GM12874 (cell line): ENCODE measurements at regions not wholly inside any gene's neighbourhood (a gene's known extent, or its start where the extent isn't known, plus 50 kb on each side); places are given as distances from the start of the nearest gene placed in this dataset.

ENCODE experiments used
- TF ChIP-seq, protein P1 (sequence below): IDR thresholded peaks from 2 replicates; pipeline ENCODE4 v1.5.1; 2011; ENCODE audit warnings: low read depth, mild to moderate bottlenecking, control low read depth, low read length, moderate library complexity; ENCODE audit not compliant: insufficient read depth

DNA sequence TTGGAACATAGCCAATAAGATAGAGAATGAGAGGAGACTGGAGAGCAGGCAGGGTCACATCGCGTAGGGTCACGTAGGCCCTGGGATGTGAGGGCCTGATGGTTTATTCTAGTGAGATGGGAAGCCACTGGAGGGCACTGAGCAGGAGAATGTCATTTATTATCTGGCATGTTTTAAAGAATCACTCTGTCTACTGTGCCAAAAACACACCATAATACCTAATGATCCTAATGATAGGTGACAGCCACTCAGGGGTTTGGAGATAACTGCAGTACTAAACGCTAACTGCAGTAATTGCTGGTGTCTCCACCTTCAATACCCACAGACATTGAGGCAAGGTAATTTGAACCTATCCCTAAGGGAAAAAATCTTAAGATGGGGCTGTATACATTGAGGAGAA, 185.4 kb downstream of the TTLL7 start:
- TF ChIP-seq, protein P1, sequence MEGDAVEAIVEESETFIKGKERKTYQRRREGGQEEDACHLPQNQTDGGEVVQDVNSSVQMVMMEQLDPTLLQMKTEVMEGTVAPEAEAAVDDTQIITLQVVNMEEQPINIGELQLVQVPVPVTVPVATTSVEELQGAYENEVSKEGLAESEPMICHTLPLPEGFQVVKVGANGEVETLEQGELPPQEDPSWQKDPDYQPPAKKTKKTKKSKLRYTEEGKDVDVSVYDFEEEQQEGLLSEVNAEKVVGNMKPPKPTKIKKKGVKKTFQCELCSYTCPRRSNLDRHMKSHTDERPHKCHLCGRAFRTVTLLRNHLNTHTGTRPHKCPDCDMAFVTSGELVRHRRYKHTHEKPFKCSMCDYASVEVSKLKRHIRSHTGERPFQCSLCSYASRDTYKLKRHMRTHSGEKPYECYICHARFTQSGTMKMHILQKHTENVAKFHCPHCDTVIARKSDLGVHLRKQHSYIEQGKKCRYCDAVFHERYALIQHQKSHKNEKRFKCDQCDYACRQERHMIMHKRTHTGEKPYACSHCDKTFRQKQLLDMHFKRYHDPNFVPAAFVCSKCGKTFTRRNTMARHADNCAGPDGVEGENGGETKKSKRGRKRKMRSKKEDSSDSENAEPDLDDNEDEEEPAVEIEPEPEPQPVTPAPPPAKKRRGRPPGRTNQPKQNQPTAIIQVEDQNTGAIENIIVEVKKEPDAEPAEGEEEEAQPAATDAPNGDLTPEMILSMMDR, result no peak

DNA sequence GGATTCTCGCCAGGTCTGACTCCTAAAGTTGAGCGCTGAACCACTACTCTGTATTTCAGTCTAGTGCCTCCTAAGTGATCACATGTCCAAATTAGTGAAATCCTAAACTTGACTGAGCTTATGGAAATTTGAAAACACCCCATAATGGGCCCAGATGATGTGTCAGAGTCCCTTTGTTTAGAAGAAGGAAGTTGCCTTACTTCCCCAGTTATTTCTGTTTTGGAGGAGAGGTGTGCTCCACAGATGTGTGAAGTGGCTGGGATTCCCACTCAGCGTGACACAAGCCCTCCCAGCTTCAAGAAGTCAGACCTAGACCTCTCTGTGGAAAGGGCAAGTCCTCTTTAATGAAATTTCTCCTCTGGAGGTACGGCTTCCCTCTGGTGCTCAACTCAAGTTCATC, 188.8 kb downstream of the TTLL7 start:
- TF ChIP-seq, protein P1, result no peak

DNA sequence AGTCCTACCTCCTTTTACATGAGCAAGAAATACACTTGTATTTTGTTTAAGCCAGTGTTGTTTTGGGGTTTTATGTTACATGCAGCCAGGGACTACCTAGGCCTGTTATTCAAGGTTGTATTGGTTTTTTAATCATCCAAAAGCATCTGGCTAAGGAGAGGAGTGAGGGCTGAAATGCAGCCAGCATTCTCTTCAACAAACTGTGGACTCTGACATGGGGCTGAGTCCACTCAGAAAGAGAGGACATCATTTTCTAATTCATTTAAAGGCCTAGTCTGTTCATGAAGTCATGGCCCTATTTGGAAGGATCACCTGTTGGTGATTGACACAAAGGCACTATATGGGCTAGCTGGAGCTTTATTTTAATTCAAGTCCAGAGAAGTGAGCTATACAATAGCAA, 190.4 kb downstream of the TTLL7 start:
- TF ChIP-seq, protein P1, result no peak

DNA sequence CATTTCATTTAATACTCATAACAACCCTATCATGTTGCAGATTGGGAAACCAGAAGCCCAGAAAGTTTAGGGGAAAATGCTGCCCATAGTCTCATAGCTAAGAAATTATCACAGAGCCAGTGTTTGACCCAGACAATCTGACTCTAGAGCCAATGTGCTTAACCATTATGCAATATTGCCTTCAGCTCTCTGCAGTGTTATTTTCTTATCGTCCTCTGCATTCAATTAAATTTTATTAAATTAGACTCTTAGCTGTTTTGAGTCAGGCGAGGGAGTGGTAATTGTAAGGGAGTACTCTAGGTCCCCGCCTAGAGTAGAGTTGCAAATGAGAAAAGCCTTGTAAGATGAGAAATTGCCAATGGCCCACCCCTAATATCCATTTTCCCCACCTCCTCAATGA, 191.1 kb downstream of the TTLL7 start:
- TF ChIP-seq, protein P1, result no peak

DNA sequence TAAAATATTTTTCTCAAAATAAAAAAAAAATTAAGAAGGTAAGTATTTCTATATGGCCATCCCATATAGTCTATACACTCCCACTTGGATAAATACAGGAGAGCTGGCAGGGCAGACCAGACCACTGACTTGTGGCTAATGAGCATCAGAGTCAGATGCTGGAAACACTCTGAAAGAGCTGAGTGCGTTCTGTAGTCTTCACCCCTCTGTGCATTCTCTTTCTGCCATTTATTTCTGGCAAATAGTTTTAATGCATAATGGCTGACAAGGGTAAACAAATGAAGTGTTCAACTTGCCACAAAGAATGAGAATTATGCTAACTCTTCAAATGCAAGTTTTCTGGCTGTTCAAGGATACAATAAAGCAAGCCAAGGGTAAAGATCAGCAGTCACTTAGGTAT, 191.7 kb downstream of the TTLL7 start:
- TF ChIP-seq, protein P1, result no peak

DNA sequence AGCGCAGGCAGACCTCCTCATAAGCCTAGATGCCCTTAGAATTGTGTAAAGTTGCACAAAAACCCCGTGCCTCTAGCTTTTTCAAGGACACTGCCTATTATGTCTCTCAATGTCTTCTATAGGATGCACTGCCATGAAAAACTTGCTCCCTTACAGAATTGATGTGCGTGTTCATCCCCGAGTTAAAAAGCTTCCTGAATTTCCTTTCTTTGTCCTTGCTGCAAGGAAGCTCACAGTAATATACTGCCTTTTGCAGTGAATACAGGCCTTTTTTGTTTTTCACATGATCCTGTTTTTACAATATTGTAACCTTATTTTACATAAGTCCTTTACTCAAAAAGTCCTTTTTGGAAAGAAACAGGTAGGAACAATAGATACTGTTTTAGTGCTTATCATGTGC, 193.0 kb downstream of the TTLL7 start:
- TF ChIP-seq, protein P1, result no peak

DNA sequence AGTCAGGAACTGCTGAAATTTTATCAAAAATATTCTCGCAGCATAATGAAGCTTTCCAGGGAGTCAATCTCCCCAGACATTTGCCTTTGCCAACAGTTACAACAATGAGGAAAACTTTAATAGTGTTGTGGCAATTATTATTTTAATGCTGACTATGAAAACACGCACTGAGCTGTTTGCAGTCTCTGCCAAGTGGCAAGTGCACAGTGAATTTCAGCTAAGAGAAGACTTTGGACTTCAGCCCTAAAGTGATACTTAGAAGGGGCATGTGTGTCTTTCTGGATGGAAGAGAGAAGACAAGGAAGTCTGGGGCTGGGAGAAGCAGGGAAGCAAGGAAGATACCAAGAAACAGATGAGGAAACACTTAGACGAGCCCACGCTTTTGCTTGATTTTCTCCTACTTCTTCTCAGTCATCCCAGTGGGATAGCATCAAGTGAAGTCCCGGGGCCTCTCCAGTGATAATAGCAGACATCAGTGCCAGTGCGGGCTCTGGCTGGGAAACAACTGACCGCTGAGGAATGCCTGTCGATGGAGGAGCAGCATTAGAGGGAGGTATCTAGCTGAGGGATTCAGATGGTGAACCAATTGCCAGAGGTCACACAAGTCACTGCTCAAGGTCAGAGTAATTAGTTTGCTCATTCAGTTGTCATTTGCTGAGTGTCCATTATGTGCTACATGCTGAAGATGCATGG, 196.3 kb downstream of the TTLL7 start:
- TF ChIP-seq, protein P1, result no peak
